ENCODE measurements at regions not wholly inside any gene's neighbourhood (a gene's known extent, or its start where the extent isn't known, plus 50 kb on each side); places are given as distances from the start of the nearest gene placed in this dataset.

DNA sequence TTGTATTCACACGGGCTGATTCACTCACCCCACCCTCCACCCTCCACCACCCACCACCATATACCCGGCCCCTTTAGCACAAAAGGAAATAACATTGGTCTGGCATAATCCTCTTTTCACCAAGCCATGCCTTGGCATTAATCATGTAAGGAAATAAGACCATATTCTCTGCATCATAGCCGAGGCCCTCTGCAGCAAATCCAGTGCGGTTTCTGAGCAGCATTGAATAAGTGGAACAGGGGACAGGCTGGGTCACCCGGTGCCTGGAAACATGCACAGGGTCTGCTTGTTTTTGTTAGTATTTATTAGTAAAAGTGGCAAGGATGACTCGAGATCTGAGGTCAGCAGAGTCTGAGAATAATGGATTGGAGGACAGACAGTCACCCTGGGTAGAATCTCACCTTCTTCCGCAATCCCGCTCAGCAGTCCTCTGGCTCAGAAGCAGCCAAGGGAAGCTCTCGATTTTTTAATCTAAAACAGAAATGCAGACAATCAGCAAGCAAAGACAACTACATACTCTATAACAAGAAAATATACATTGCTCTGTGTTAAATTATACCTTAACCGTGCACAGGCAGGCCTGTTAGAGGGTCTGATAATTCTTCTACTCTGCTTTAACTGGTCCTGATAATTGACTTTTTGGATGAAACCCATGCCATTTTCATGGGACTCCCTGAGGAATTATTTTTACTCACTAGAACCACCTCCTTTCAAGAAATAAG is 52.4 kb upstream of the CDC42BPA start:
- peak; percentile 13 for DNase-seq

DNA sequence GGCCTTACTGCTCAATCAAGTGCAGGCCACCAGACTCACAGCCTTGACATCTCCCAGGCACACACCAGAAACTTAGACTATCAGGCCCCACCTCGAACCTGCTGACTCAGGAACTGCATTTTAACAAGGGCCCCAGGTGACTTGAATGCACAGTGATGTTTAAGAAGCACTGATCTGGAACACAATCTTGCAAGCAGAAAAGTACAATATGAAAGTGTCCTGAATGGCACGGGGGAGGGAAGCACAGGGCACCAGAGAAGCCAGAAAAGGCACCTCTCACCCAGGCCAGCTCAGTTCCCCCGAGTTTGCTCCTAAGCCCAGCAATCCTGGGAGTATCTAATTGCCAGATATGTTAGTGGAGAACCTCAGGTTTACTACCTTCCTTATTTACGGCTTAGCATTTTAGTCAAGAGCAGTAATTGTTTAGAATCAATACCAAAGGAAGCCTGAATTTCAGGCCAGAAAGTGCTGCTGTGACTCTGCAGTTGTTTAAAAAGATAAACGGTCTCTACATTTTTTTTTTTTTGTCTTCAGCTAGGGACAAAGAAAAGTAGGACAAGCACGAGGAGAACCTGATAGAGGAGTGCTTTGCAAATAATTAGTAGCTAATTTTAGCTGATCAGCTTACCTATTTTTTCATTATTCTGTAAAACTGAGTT is 50.9 kb upstream of the CDC42BPA start:
- no peak for DNase-seq
